ENCODE measurements at regions not wholly inside any gene's neighbourhood (a gene's known extent, or its start where the extent isn't known, plus 50 kb on each side); places are given as distances from the start of the nearest gene placed in this dataset.
"Not testable (repeated sequence)": the region's sequence is repeated elsewhere in the genome, so short reads cannot be mapped to it uniquely, and the experiment has no call there.

GRCh38 chr9:62084245-62084644, 894.4 kb downstream of the SPATA31A7 start:
- TF ChIP-seq PRDM15 (CRISPR knock-in tag; IDR thresholded peaks at IDR 0.05); JUNB (IDR thresholded peaks at IDR 0.05); ZBTB4 (CRISPR knock-in tag; IDR thresholded peaks at IDR 0.05); NR2F1 (conservative IDR thresholded peaks at IDR 0.05); POLR2A (IDR thresholded peaks at IDR 0.05; ENCODE audit: low read depth, low read length); POLR2AphosphoS5 (IDR thresholded peaks at IDR 0.05; ENCODE audit: low read length); CTCF (IDR thresholded peaks at IDR 0.05 in 2 of 3, conservative IDR thresholded peaks at IDR 0.05 in 1 of 3; ENCODE audit: control insufficient read depth in 2 of 3, extremely low read depth in 1 of 3, insufficient read depth in 1 of 3, low read depth in 3 of 3, low read length in 3 of 3): not testable (repeated sequence)

All from GM12878 (cell line).